CD4-positive, alpha-beta T cell treated with Interleukin-12 subunit alpha and Interleukin-12 subunit beta, for 1 hour (primary cell): ENCODE measurements at regions not wholly inside any gene's neighbourhood (a gene's known extent, or its start where the extent isn't known, plus 50 kb on each side); places are given as distances from the start of the nearest gene placed in this dataset.

ENCODE experiments used
- DNase-seq: peaks from one replicate; pipeline ENCODE4 v3.0.0-alpha.2; 2020

DNA sequence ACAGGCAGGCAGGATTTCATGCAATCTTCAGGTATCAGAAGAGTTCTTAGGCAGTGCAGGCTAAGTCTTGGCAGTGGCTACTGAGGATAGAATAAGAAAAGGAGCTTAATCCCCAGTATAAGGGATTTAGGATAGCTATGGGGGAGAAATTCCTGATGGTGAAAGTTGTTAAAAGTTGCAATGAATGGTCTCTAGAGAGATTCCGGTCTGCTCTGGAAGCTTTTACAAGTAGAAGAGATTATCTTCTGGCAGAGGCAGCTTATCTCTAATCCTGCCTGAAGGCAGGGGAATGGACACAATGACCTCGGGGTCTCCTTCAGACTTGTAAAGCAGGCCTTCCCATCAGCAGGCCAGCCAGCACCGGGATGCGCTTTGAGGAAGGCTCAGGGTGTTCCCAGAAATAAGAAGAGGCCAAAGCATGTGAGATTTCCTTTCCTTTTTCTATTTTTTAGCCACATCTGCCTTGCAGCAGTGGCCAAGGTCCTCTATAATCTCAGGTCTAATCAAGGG, 253.9 kb upstream of the KLHL29 start:
- no peak for DNase-seq

DNA sequence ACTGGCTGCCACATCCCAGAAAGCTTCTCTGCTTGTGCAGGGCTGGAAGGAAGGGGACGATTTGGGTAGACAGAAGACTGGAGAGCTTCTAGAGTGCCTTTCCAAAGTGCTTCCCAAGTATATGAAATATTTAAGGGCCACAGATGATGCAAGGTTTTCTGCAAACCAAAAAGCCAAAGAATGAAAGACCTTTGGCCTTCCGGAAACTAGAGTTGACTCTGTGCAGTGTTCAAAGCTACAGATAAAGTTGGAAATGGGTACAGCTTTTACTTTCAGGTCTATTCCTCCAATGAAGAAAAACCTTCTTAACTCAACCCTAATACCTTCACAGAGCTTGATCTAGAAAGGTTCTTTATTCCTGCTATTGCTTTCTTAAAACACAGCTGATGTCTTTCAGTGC, 253.0 kb upstream of the KLHL29 start:
- DNase-seq, result no peak

DNA sequence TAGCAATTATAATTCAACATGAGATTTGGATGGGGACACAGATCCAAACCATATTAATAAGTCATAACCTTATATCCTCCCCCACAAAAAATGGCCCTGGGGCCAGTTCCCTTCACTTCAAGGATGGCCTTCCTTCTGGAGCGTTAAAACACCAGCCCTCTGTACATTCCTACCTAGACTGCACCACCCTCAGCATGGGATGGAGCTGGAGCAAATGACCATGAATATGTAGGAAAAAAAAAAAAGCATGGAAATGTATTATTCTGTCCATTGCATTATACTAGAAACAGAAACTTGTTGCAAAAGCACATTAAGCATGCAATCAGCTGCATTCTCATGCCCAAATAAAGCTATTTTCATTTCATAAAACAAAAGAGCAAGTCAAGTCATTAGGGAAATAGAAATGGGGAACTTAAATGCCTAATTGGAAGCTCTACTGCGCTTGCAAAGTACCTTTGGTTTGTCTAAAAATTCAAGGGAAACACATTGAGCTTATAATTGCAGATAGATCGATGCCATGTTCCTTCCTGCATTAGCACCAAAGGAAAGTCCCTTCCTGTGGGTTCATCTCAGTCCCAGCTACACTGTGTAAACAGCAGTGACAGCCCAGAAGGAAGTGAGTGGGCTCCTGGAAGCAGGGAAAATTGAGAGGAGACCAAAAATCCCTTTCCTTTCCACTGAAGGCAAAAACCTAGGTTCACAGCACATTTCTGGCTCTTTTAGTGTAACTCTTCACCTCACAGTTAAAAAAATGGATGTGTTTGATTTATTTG, 252.0 kb upstream of the KLHL29 start:
- no peak for DNase-seq

DNA sequence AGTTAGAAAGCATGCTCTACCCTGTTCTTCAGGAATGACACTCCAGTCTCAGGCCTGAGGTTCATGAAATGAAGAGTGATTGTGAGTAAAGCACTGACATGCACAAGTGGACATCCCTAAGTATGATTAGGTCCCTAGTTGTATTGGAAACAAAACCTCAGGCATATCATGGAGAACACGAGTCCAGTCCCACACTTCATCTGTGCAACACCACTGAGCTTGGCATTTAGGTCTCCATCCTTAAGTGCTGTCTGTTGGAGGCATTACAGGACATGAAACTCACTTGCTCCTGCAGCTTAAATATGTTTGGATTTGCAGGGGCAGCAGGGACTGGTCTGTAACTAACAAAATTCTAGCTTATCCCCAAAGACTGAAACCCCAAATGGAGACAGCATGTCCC, 250.3 kb upstream of the KLHL29 start:
- DNase-seq, result no peak

DNA sequence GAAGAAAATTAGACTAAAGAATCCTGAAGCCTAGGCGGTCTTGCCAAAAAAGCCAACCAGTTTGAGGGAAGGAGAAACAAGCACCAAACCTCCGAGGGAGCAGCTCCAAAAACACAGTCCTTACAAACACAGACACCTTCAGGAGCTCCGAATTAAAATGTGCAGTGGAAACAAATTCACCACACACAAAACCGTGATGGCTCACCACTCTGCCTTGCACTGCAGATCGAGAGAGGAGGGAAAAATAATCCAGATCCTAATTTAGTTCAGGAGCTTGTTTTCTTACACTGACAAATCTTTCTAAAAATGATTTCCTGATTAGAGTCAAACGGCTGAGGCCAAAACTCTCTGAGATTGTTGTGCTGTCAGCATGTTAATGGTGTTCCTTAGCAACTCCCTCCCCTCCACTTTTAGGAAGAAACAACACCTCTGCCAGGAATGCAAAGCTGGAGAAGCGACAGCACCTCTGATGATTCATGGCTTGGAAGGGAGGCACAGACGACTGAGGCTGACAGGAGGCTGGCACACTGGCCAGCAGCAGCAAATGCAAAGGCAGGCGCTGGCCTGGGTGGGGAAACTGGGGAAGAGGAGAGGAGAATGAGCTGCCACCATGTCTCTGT, 249.4 kb upstream of the KLHL29 start:
- DNase-seq, result no peak

DNA sequence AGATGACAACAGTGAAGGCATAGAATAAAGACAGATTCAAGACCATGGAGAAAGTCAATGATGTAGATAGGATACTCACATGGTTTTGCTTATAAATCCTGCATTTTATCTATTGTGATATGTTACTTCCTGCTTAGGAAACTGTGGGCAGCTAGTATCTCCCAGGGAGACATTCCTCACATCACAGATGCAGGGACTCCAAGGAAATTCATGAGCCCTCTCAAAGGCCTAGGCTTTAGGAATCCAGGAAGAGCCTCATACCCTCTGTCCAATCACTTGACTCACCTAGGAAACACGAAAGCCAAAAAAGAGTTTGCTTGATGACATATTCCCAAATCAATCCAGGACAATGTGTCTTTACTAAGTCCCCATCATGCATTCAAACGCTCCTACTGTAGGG, 247.8 kb upstream of the KLHL29 start:
- no peak for DNase-seq

DNA sequence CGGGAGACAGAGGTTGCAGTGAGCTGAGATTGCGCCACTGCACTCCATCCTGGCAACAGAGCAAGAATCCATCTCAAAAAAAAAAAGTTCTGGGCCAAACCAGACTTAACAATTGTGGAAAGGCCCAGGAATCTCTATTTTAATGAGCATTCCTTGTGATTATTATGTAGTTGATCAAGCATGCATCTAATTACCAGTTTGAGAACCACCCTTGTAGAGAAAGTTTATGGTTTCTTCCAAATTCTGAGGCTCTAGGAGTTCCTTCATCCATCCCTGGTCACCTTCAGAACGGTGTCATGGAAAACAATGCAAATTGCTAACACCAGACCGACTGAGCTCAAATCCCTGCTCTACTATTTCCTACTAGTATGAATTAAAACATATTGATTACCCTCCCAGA, 246.3 kb upstream of the KLHL29 start:
- no peak for DNase-seq

DNA sequence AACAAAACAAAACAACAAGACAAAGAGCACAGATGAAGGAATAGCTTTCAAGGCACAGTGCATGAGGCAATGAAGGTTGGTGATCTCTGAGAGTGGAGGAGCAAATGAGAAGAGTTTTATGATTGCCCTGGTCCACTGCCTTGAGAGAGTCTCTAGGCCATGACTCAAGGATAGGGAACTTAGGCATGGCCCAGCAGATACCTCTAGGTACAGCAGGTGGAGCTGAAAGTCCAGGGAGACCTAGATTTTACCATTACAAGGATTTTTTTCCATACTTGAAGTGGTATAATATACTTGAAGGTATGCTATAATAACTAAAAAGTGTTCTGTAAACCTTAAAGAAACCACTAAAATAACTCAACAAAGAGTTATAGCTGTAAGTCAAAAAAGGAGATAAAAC, 239.5 kb upstream of the KLHL29 start:
- DNase-seq, result no peak

DNA sequence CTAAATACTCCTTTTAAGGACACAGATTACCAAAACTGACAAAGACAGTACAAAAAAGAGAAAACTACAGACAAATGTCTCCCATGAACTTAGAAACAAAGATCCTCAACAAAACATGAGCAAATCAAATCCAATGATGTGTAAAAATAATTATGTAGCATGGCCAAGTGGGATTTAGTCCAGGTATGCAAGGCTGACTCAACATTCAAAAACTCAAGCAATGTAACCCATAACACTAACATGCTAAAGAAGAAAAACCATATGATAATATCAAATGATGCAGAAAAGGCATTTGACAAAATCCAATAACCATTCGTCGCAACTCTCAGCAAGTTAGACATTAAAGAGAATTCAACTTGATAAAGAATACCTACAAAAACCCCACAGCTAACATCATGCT, 239.0 kb upstream of the KLHL29 start:
- DNase-seq, result no peak

DNA sequence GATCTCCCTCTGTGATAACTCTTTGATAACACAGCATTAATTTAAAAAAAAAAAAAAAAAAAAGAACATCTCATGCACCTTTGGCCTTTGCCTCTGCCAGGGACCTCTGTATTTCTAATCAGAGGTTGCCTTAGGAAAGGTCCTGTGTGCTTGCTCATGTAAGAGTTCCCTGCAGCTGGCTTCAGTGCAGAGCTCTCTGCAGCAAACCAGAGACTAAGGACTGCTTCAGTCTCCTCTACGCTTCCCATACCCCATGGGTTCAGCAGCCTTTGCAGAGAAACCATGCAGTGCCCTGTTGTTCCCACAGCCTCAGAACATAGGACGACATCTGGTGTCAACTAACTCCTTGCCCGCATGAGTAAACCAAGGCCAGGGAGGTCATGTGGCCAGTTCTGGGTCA, 236.6 kb upstream of the KLHL29 start:
- DNase-seq, result no peak

DNA sequence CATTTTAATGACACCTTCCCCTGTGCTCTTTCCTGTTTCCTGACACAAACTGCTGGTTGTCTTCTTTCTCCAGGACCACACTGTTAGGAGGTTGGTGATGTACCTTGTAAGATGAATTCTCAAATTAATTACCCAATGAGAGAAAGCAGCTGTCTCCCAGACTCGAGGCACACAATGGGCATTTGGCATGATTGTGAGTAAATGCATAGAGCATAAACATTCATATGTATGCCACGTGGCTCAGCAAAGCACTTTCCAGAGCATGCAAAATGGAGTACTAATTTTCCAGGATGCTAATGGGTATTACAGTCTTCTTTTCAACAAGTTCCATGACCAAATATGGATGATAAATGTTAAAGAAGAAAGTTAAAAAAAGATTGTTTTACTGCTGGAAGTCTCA, 235.2 kb upstream of the KLHL29 start:
- DNase-seq, result no peak

DNA sequence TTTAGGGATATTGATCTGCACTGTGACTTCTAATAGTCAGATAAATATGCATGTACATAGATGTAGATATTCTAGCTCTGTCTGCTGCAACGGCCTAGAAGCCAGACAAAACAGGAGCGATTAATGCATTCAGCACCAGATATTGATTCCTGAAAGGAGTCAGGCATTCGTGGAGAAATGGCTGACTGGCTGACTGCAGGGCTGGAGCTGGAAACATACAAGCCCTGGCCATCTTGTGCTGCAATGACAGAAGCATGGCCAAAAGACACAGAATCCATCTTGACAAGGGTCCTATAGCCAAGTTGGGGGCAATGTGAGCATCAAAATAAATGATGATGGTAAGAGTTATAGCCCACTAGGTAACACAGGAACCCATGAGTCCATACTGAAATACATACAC, 231.5 kb upstream of the KLHL29 start:
- DNase-seq, result no peak

DNA sequence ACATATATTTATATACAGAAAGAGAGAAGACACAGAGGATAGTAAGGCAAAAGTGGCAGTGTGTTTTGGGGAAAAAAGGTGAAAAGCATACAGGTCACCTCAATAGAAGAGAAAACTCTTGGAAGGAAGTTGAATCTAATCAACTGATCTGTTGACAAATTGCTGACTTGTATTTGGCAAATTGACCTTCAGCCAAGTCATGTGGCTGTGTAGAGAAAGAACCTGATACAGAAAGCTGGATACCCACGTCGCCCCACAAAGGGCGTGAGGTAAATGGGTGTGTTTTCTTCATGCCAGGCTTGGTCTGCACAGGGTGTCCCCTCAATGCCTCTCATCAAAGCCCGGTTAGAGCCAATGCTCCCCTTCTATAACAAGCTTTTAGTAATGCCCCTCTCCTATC, 230.0 kb upstream of the KLHL29 start:
- no peak for DNase-seq

DNA sequence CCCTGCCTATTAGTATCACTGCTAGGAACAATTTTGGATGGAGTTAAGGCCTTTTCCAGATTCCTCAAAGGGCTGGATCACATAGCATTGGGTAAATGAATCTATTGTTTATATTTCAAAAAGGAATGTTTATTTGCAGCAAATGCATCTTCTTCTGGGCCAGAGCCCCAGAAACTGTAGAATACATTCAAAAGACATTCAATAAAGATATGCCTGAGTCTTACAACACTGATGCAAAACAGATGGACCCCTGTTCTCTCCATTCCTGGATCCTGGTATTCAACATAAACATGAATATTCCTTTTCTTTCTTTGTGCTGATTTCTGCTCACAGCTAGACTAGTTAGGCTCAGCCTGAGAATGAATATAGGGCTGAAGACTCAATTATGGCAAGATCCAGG, 227.2 kb upstream of the KLHL29 start:
- DNase-seq, result no peak

DNA sequence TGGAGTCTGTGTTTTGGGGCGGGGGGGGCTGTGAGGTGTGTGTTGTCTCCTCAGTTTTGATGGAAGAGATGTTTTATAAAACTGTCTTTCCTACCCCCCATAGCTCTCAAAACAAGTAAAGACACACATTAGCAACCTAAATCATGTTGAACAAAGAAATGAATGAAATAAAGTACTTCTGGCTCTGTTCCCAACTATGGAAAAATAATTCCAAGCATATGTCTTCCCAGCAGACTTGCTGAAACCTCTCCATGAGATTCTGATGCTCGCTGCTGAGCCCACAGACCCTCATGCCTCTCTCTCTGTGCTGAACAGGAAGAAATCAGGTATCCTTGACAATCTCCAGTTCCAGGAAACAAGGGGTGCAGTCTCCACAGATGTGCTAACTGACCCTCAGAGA, 226.7 kb upstream of the KLHL29 start:
- DNase-seq, result no peak

DNA sequence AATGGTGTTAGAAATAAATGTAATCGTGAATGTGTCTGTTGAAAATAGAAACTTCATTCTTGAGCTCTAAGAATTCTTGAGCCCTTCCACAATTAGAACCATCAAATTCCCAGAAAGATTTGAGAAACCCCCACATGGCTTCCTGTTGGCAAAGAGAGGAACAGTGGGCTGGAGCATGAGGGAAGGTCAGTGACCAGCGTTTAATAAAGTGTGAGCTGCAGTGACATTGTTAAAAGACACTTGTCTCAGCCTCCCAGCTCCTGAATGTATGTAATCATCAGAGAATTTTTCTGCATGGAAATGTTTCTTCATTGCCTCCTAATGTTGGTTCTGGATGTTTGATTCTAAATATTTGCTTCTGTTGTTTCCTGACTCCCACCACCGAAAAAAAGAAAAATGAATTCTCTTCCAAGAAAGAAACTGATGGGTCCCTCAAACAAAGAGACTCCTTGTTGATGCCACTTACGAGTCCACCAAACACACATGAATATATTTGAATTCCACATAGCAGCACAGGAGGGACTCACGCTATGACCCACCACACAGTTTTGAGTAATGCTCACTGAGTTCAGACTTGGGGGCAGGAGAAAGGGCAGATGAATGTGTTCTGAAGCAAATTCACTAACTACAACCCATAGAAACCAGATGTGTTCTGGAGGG, 225.1 kb upstream of the KLHL29 start:
- DNase-seq, result no peak

DNA sequence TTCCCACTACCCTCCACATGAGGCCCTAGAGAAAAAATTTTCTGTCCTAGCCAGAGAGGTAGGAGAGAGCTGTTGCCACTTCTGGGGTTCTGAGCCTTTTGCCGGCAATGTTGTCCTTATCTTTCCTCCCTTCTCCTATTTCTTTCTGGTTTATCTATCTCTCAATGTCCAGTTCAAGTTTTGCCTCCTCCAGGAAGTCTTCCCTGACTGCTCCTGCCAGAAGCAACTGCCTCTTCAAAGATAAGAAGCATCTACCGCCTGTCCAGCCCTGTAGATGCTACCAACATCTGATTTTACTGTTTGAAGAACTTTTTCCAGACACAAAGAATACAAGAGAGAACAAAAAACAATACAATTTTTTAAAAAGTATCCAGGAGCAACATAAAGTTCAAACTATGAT, 220.8 kb upstream of the KLHL29 start:
- no peak for DNase-seq

DNA sequence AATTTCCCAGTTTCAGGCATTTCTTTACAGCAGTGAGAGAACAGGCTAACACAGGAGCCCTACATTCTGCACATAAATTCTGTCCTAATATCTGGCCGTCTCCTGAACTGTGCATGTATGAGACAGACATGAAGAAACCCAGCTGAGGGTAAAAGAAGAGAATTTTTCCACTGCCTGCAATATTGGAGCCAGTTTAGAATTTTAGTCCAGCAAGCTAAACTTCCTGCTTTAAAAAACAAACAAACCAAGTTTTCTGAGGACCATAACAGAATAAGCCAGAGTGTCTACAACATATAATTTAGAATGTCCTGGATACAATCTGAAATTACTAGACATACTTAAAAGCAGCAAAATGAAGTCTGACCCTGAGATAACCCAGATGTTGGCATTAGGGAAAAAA, 215.1 kb upstream of the KLHL29 start:
- DNase-seq, result no peak

DNA sequence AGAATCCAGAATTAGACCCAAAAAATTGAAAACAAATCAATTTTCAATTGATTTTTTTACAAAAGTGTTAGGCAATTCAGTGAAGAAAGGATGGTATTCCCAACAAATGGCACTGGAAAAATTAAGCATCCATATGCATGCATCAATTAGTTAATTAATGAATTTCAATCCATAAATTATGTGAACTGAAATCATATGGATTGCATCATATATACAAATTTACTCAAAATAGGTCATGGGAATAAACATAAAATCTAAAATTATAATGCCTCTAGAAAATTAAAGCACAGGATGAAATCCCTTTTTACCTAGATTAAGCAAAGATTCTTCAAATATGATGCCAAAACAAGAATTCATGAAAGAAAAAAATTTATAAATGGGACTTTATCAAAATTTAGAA, 213.9 kb upstream of the KLHL29 start:
- DNase-seq, result no peak

DNA sequence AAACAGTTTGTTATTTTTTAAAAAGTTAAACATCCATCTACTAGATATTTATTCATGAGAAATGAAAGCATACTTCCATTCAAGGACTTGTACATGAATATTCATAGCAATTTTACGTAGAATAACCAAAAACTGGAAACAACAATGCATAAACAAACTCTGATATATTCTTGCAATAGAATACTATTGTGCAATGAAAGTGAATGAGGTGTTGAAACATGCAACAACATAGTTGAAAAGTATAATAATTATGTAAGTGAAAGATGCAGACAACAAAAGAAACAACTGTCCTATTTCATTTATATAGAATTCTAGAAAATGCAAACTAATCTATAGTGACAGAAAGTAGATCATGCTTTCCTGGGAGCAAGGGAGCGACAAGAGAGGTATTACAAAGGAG, 206.6 kb upstream of the KLHL29 start:
- DNase-seq, result no peak

DNA sequence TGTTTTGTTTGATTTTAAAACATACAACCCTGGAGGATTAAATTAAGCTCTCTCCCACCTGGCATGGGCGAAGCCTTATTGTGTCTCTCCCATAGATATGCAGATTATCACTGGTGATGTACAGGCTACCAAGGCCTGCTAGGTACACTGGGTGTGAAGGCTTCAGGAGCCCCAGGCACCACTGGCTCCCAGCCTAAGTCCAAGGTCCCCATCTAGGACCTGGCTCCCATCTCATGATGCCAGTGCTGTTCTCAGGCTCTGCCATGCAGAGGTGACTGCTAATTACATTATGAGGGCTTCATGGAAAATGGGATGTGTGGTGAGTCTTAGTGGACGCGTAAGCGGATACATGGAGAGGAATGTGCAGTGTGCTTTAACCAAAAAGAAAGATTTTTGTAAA, 201.2 kb upstream of the KLHL29 start:
- no peak for DNase-seq

DNA sequence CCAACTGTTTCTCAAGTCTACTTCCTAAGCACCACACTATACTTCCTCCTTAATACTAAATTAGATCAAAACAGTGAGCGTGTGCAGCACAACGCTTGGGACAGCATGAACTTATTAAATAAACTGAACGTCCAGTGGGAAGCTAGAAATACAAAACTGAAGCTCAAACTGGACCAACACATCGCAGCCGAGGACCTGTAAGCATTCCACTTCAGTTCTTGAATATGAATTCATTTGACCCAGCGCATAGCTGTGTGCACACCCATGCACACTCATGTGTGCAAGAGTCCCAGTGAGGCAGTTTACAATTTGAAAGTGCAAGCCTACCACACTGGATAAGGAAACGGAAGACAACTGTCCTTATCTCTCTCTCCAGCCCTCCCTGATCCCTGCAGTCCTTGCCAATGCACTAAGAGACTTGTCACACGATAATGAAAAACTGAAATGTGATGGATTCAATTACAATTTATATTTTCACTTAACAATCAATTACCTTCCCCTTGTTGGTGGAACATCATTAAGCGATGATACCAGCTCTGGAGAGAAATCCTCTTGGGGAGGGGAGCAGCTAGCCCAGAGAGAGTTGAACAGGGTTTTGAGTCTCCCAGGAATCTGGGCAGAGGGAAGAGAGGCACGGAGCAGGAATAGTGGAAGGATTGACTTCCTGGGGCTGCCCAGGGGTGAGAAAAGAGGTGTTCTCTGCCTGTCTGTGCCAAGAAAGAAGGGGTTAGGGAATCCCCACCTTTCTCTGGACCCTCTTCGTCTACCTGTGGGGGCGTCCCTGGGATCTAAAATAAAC, 186.5 kb upstream of the KLHL29 start:
- no peak for DNase-seq

DNA sequence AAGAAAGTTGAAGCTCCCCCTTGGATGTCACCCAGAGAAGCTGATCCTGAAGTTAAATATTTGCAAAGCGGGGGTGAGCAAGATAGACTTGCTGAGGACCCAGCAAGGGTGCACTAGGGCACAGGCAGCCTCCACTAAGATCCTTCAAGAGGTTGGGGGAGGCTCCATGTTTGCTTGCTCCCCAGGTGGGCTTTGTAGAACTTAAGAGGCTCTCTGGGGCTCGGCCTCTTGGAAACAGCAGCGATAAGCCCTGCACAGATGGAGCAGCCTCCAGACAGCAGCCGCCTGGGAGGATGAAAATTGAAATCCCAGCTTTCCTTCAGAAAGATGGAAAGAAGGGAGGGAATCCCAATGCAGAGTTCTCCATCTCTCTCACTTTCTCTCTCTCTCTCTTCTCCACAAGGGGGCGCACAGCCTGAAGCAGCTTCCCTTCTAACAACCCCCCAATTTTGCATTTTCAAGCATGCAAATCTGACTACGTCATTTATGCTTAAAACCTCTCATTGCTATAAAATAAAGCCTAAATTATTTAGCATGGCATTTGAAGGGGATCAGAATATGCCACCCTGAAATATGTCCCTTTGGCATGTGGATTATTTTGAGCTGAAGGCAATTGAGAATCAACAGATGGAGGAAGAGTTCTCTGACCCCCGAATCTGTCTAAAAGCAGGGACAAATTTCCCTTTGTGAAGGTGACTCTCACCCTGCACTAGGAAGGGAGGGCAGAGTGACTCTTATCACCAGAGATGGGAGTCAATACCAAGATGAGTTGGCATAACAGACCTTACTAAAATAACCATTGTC, 185.7 kb upstream of the KLHL29 start:
- DNase-seq, result peak; percentile 6
